ENCODE measurements at regions not wholly inside any gene's neighbourhood (a gene's known extent, or its start where the extent isn't known, plus 50 kb on each side); places are given as distances from the start of the nearest gene placed in this dataset.
"Not testable (repeated sequence)": the region's sequence is repeated elsewhere in the genome, so short reads cannot be mapped to it uniquely, and the experiment has no call there.

GRCh38 chr15:24848050-24848449 is 106.7 kb upstream of the SNRPN start:
- Histone ChIP-seq H3K4me2 (ENCODE audit: low read length) (no peak overlapping the region), H3K27ac (ENCODE audit: low read depth, low read length) (no peak overlapping the region), H3K9me3 (ENCODE audit: control insufficient read depth, insufficient read depth, low read length) (no peaks in the 10 kb centered on the region), H3K36me3 (ENCODE audit: control insufficient read depth, low read length) (no peaks in the 10 kb centered on the region), H3K4me1 (ENCODE audit: control insufficient read depth, low read length) (no peaks in the 10 kb centered on the region), H3K27me3 (ENCODE audit: control insufficient read depth, low read length) (no peaks in the 10 kb centered on the region), H3K4me3 (ENCODE audit: low read length) (no peak overlapping the region), H3F3A (ENCODE audit: control insufficient read depth, insufficient read depth) (no peaks in the 10 kb centered on the region), H3K9me2 (replicated peaks; ENCODE audit: control insufficient read depth, low read length) (no peaks in the 10 kb centered on the region), H4K20me1 (ENCODE audit: control insufficient read depth, insufficient read depth, low read depth, low read length) (no peaks in the 10 kb centered on the region), H3K79me2 (ENCODE audit: control insufficient read depth, low read length) (no peaks in the 10 kb centered on the region)
- TF ChIP-seq CTCF (IDR thresholded peaks at IDR 0.05; ENCODE audit: low read depth, low read length, poor library complexity, severe bottlenecking) (no peak), EZH2phosphoT487 (IDR thresholded peaks at IDR 0.05; ENCODE audit: borderline replicate concordance, low read length) (no peak)

GRCh38 chr15:24856397-24857390 is 98.1 kb upstream of the SNRPN start:
- Histone ChIP-seq H3K27ac (ENCODE audit: low read depth, low read length) (no peak overlapping the region), H3K27me3 (ENCODE audit: control insufficient read depth, low read length) (no peaks in the 10 kb centered on the region), H3K9me3 (ENCODE audit: control insufficient read depth, insufficient read depth, low read length) (no peaks in the 10 kb centered on the region), H3K36me3 (ENCODE audit: control insufficient read depth, low read length) (no peaks in the 10 kb centered on the region), H3K4me2 (ENCODE audit: low read length) (no peak overlapping the region), H3K4me3 (ENCODE audit: low read length) (no peak overlapping the region), H3K9me2 (replicated peaks; ENCODE audit: control insufficient read depth, low read length) (no peaks in the 10 kb centered on the region), H3K4me1 (ENCODE audit: control insufficient read depth, low read length) (no peaks in the 10 kb centered on the region), H4K20me1 (ENCODE audit: control insufficient read depth, insufficient read depth, low read depth, low read length) (no peaks in the 10 kb centered on the region), H3F3A (ENCODE audit: control insufficient read depth, insufficient read depth) (no peaks in the 10 kb centered on the region), H3K79me2 (ENCODE audit: control insufficient read depth, low read length) (no peaks in the 10 kb centered on the region)
- TF ChIP-seq CTCF (IDR thresholded peaks at IDR 0.05; ENCODE audit: low read depth, low read length, poor library complexity, severe bottlenecking) (no peak), EZH2phosphoT487 (IDR thresholded peaks at IDR 0.05; ENCODE audit: borderline replicate concordance, low read length) (no peak)

GRCh38 chr15:24857763-24858162 is 97.0 kb upstream of the SNRPN start:
- Histone ChIP-seq H3K4me3 (ENCODE audit: low read length) (no peak overlapping the region), H3K36me3 (ENCODE audit: control insufficient read depth, low read length) (no peaks in the 10 kb centered on the region)

GRCh38 chr15:24858183-24858582 is 96.6 kb upstream of the SNRPN start:
- not testable (repeated sequence) for H3K27me3 ChIP-seq (ENCODE audit: control insufficient read depth, low read length); H3K4me2 ChIP-seq (ENCODE audit: low read length); H3K27ac ChIP-seq (ENCODE audit: low read depth, low read length); H3K4me1 ChIP-seq (ENCODE audit: control insufficient read depth, low read length); H3K36me3 ChIP-seq (ENCODE audit: control insufficient read depth, low read length); H3K79me2 ChIP-seq (ENCODE audit: control insufficient read depth, low read length); H4K20me1 ChIP-seq (ENCODE audit: control insufficient read depth, insufficient read depth, low read depth, low read length); H3K9me3 ChIP-seq (ENCODE audit: control insufficient read depth, insufficient read depth, low read length); H3F3A ChIP-seq (ENCODE audit: control insufficient read depth, insufficient read depth); H3K9me2 ChIP-seq (replicated peaks; ENCODE audit: control insufficient read depth, low read length); H3K4me3 ChIP-seq (ENCODE audit: low read length)

More at GRCh38 chr15:24857763-24858162, 97.0 kb upstream of the SNRPN start:
- Histone ChIP-seq H3K27ac (ENCODE audit: low read depth, low read length) (no peak overlapping the region), H3K4me1 (ENCODE audit: control insufficient read depth, low read length) (no peaks in the 10 kb centered on the region), H3K27me3 (ENCODE audit: control insufficient read depth, low read length) (no peaks in the 10 kb centered on the region), H3K9me3 (ENCODE audit: control insufficient read depth, insufficient read depth, low read length) (no peaks in the 10 kb centered on the region), H4K20me1 (ENCODE audit: control insufficient read depth, insufficient read depth, low read depth, low read length) (no peaks in the 10 kb centered on the region), H3K4me2 (ENCODE audit: low read length) (no peak overlapping the region), H3F3A (ENCODE audit: control insufficient read depth, insufficient read depth) (no peaks in the 10 kb centered on the region), H3K79me2 (ENCODE audit: control insufficient read depth, low read length) (no peaks in the 10 kb centered on the region), H3K9me2 (replicated peaks; ENCODE audit: control insufficient read depth, low read length) (no peaks in the 10 kb centered on the region)
- TF ChIP-seq EZH2phosphoT487 (IDR thresholded peaks at IDR 0.05; ENCODE audit: borderline replicate concordance, low read length): no peak
- TF ChIP-seq CTCF (IDR thresholded peaks at IDR 0.05; ENCODE audit: low read depth, low read length, poor library complexity, severe bottlenecking): no peak

Data from DOHH2 (cell line).